Chondrocyte (in vitro differentiated cells): ENCODE measurements at regions not wholly inside any gene's neighbourhood (a gene's known extent, or its start where the extent isn't known, plus 50 kb on each side); places are given as distances from the start of the nearest gene placed in this dataset.
A peak's percentile ranks its signal among the peaks of the same experiment; 100 is the strongest.

Experiments used
- DNase-seq: peaks from one replicate; pipeline ENCODE4 v3.0.0; 2021; ENCODE audit warnings: mixed read lengths, low spot score
- H3K27ac Mint-ChIP-seq: one replicate; pipeline ENCODE4 v1.8.0; 2021; ENCODE audit warnings: mild to moderate bottlenecking, moderate library complexity, mixed read lengths; ENCODE audit not compliant: unreplicated experiment
- H3K27me3 Mint-ChIP-seq: 2 replicates; pipeline ENCODE4 v1.8.0; 2021; ENCODE audit warnings: low read depth, mixed read lengths
- H3K36me3 Mint-ChIP-seq: 2 replicates; pipeline ENCODE4 v1.8.0; 2021; ENCODE audit warnings: low read depth, mixed read lengths
- H3K4me1 Mint-ChIP-seq: 2 replicates; pipeline ENCODE4 v1.8.0; 2021; ENCODE audit warnings: low read depth, mild to moderate bottlenecking, mixed read lengths
- H3K4me3 Mint-ChIP-seq: one replicate; pipeline ENCODE4 v1.8.0; 2021; ENCODE audit warnings: mild to moderate bottlenecking, moderate library complexity, mixed read lengths; ENCODE audit not compliant: unreplicated experiment
- H3K9me3 Mint-ChIP-seq: 2 replicates; pipeline ENCODE4 v1.8.0; 2021; ENCODE audit warnings: low read depth, mixed read lengths
- CTCF ChIP-seq: fragments of 200-600 bp; sonication (generic); IDR thresholded peaks from 2 replicates; pipeline ENCODE4 v1.5.0; 2021; ENCODE audit warnings: antibody characterized with exemption, mild to moderate bottlenecking, moderate library complexity

DNA sequence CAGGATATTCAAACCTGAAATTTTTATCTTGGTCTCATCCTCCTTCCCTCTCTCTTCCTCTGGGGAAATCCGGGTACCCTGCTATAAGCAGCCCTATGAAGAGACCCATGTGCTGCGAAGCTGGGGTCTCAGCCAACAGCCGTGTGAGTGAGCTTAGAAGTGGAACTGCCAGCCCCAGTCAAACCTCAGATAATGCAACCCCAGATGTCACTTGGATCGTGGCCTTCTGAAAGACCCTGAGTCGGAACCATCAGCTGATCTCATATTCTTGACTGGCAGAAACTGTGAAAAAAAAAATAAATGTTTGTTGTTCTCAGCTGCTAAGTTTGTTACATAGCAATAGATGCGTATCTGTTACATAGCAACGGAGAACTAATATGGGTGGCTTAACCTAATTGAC is 198.1 kb upstream of the NPY2R start:
- Mint-ChIP-seq H3K4me3 (no peak overlapping the region), H3K9me3 (peaks cover 3% of the 10 kb centered on the region), H3K36me3 (no peaks in the 10 kb centered on the region), H3K27ac (no peak overlapping the region), H3K4me1 (no peaks in the 10 kb centered on the region), H3K27me3 (peaks cover 2% of the 10 kb centered on the region)
- TF ChIP-seq CTCF: no peak
- no peak for DNase-seq

DNA sequence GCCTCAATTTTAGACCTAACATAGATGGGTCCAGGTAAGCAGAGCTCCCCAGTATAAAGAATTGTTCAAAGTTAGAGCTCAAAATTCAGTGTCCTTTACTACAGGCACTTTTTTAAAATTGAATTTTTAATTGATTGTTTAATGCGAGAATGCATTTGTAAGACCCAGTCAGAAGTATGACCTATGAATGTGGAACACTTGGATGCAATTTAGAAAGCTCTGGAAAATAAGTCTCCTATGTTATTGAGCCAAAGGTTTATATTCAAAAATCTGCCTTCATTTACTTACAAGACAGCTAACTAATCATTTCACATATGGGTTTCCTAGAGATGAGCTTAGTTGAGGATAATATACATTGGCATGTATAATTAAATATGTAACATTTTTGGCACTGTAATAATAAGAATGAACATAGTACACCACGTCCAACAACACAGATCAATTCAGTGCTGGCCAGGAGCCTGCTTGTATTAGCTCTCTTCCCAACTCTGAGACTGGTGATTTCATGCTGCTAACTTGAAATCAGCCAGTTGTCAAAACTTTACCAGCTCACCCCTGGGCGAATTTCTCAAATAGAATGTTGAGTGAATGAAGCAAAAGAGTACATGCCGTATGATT is 197.2 kb upstream of the NPY2R start:
- H3K36me3 Mint-ChIP-seq: no peaks in the 10 kb centered on the region
- H3K27me3 Mint-ChIP-seq: peaks cover 2% of the 10 kb centered on the region
- no peaks in the 10 kb centered on the region for H3K4me1 Mint-ChIP-seq
- no peak overlapping the region for H3K4me3 Mint-ChIP-seq
- no peak for TF ChIP-seq CTCF
- DNase-seq: no peak
- H3K9me3 Mint-ChIP-seq: peaks cover 3% of the 10 kb centered on the region
- H3K27ac Mint-ChIP-seq: no peak overlapping the region

- no peak overlapping the region for H3K4me3 Mint-ChIP-seq
- no peak for TF ChIP-seq CTCF
- H3K27ac Mint-ChIP-seq: no peak overlapping the region
- no peaks in the 10 kb centered on the region for H3K36me3 Mint-ChIP-seq
- H3K27me3 Mint-ChIP-seq: peaks cover 7% of the 10 kb centered on the region
- no peak for DNase-seq
- no peaks in the 10 kb centered on the region for H3K4me1 Mint-ChIP-seq
- peaks cover 3% of the 10 kb centered on the region for H3K9me3 Mint-ChIP-seq
Measured at GRCh38 chr4:155012469-155012868, 196.0 kb upstream of the NPY2R start.

GRCh38 chr4:155017426-155017825 is 191.0 kb upstream of the NPY2R start:
- Mint-ChIP-seq H3K4me3 (no peak overlapping the region), H3K9me3 (peaks cover 12% of the 10 kb centered on the region), H3K36me3 (no peaks in the 10 kb centered on the region), H3K27ac (no peak overlapping the region), H3K27me3 (peaks cover 10% of the 10 kb centered on the region), H3K4me1 (no peaks in the 10 kb centered on the region)
- no peak for TF ChIP-seq CTCF
- DNase-seq: no peak

- Mint-ChIP-seq H3K9me3 (peaks cover 4% of the 10 kb centered on the region), H3K4me1 (no peaks in the 10 kb centered on the region), H3K27ac (no peak overlapping the region), H3K36me3 (no peaks in the 10 kb centered on the region), H3K4me3 (no peak overlapping the region), H3K27me3 (peaks cover 13% of the 10 kb centered on the region)
- TF ChIP-seq CTCF: peak; percentile 67
- DNase-seq: no peak
Measured at GRCh38 chr4:155025762-155026457, 182.5 kb upstream of the NPY2R start.
